ENCODE measurements at regions not wholly inside any gene's neighbourhood (a gene's known extent, or its start where the extent isn't known, plus 50 kb on each side); places are given as distances from the start of the nearest gene placed in this dataset.

GRCh38 chr14:97248973-97249372 lies 451.8 kb downstream of the VRK1 start:
- WGBS (ENCODE audit: low lambda C conversion rate): 0% methylated on average over 5 of the region's 5 CpGs

GRCh38 chr14:97250931-97251330 lies 453.7 kb downstream of the VRK1 start:
- Histone ChIP-seq H3K4me2 (no peak overlapping the region), H3F3A (replicated peaks; ENCODE audit: insufficient read depth) (no peaks in the 10 kb centered on the region), H3K27me3 (ENCODE audit: insufficient read depth) (peaks cover 9% of the 10 kb centered on the region; the same call in 1 of the 2 replicates), H2AFZ (ENCODE audit: low read depth) (no peak overlapping the region), H3K9ac (no peak overlapping the region), H3K27ac (ENCODE audit: low read depth in 2 of 2, low read length in 1 of 2) (no peak overlapping the region), H3K4me3 (ENCODE audit: low read depth in 2 of 2, low read length in 1 of 2) (no peak overlapping the region), H3K9me3 (no peaks in the 10 kb centered on the region), H3K9me2 (no peaks in the 10 kb centered on the region), H3K79me2 (ENCODE audit: insufficient read depth) (no peaks in the 10 kb centered on the region), H3K4me1 (ENCODE audit: control insufficient read depth in 1 of 2, insufficient read depth in 2 of 2, low read depth in 1 of 2, low read length in 1 of 2) (no peaks in the 10 kb centered on the region), H4K20me1 (ENCODE audit: insufficient read depth) (no peaks in the 10 kb centered on the region), H3K36me3 (replicated peaks in 1 of 2; ENCODE audit: control insufficient read depth in 1 of 2, insufficient read depth in 2 of 2, low read length in 1 of 2) (no peaks in the 10 kb centered on the region)
- 3% methylated on average over 5 of the region's 5 CpGs for WGBS (ENCODE audit: low lambda C conversion rate)
- POLR2A ChIA-PET: no interaction called here
- TF ChIP-seq FOXJ3 (CRISPR knock-in tag; IDR thresholded peaks at IDR 0.05) (no peak), TCF12 (IDR thresholded peaks at IDR 0.05) (no peak)
- no peak for DNase-seq
- CTCF ChIA-PET: interaction anchor here (0.9 to 1.4 kb wide), 2 partner anchors 13 to 15 kb away, joined by 3 to 4 read pairs; no protein-coding TSS in a partner anchor

More at GRCh38 chr14:97248973-97249372, 451.8 kb downstream of the VRK1 start:
- no peaks in the 10 kb centered on the region for H3K36me3 ChIP-seq (replicated peaks in 1 of 2; ENCODE audit: control insufficient read depth in 1 of 2, insufficient read depth in 2 of 2, low read length in 1 of 2)
- no peaks in the 10 kb centered on the region for H3K9me3 ChIP-seq
- TF ChIP-seq USF1 (IDR thresholded peaks at IDR 0.05; ENCODE audit: borderline replicate concordance, low read depth): no peak
- no peak for TF ChIP-seq YY1 (IDR thresholded peaks at IDR 0.05; ENCODE audit: low read depth)
- TF ChIP-seq MEF2A (IDR thresholded peaks at IDR 0.05; ENCODE audit: borderline replicate concordance, low read depth): no peak
- POLR2A ChIA-PET: no interaction called here
- H3K27me3 ChIP-seq (ENCODE audit: insufficient read depth): peaks cover 9% of the 10 kb centered on the region; the same call in 1 of the 2 replicates
- H3K4me1 ChIP-seq (ENCODE audit: control insufficient read depth in 1 of 2, insufficient read depth in 2 of 2, low read depth in 1 of 2, low read length in 1 of 2): no peaks in the 10 kb centered on the region
- no peak overlapping the region for H2AFZ ChIP-seq (ENCODE audit: low read depth)
- H3K4me3 ChIP-seq (ENCODE audit: low read depth in 2 of 2, low read length in 1 of 2): no peak overlapping the region
- H3K4me2 ChIP-seq: no peak overlapping the region
- H3K9me2 ChIP-seq: no peaks in the 10 kb centered on the region
- H3K27ac ChIP-seq (ENCODE audit: low read depth in 2 of 2, low read length in 1 of 2): no peak overlapping the region
- no peaks in the 10 kb centered on the region for H3F3A ChIP-seq (replicated peaks; ENCODE audit: insufficient read depth)
- no peaks in the 10 kb centered on the region for H4K20me1 ChIP-seq (ENCODE audit: insufficient read depth)
- no peaks in the 10 kb centered on the region for H3K79me2 ChIP-seq (ENCODE audit: insufficient read depth)
- CTCF ChIA-PET: no interaction called here
- no peak overlapping the region for H3K9ac ChIP-seq
- no peak for DNase-seq

- peaks cover 5% of the 10 kb centered on the region; the same call in 1 of the 2 replicates for H3K27me3 ChIP-seq (ENCODE audit: insufficient read depth)
- DNase-seq: no peak
- no peak overlapping the region for H3K4me3 ChIP-seq (ENCODE audit: low read depth in 2 of 2, low read length in 1 of 2)
- H3K4me1 ChIP-seq (ENCODE audit: control insufficient read depth in 1 of 2, insufficient read depth in 2 of 2, low read depth in 1 of 2, low read length in 1 of 2): no peaks in the 10 kb centered on the region
- 2% methylated on average over 9 of the region's 9 CpGs for WGBS (ENCODE audit: low lambda C conversion rate)
- H4K20me1 ChIP-seq (ENCODE audit: insufficient read depth): no peaks in the 10 kb centered on the region
- ChIA-PET CTCF (interaction anchor here (1.4 kb wide), 1 partner anchor 15 kb away, joined by 3 read pairs; no protein-coding TSS in a partner anchor), POLR2A (no interaction called here)
- H3K9ac ChIP-seq: no peak overlapping the region
- no peaks in the 10 kb centered on the region for H3K9me2 ChIP-seq
- no peak overlapping the region for H2AFZ ChIP-seq (ENCODE audit: low read depth)
- H3K4me2 ChIP-seq: no peak overlapping the region
- H3K79me2 ChIP-seq (ENCODE audit: insufficient read depth): no peaks in the 10 kb centered on the region
- H3K9me3 ChIP-seq: no peaks in the 10 kb centered on the region
- H3K27ac ChIP-seq (ENCODE audit: low read depth in 2 of 2, low read length in 1 of 2): no peak overlapping the region
- no peaks in the 10 kb centered on the region for H3F3A ChIP-seq (replicated peaks; ENCODE audit: insufficient read depth)
- H3K36me3 ChIP-seq (replicated peaks in 1 of 2; ENCODE audit: control insufficient read depth in 1 of 2, insufficient read depth in 2 of 2, low read length in 1 of 2): no peaks in the 10 kb centered on the region
- TF ChIP-seq FOSL2 (IDR thresholded peaks at IDR 0.05; ENCODE audit: borderline replicate concordance, low read depth) (no peak), RCOR1 (IDR thresholded peaks at IDR 0.05; ENCODE audit: low read length) (no peak), TAF1 (IDR thresholded peaks at IDR 0.05; ENCODE audit: borderline replicate concordance, low read depth, low read length) (no peak), ELF1 (IDR thresholded peaks at IDR 0.05) (no peak), MXI1 (IDR thresholded peaks at IDR 0.05; ENCODE audit: low read depth, low read length) (no peak), RXRA (IDR thresholded peaks at IDR 0.05; ENCODE audit: borderline replicate concordance, low read depth) (no peak), TEAD4 (IDR thresholded peaks at IDR 0.05; ENCODE audit: borderline replicate concordance, insufficient read depth) (no peak), EZH2phosphoT487 (IDR thresholded peaks at IDR 0.05; ENCODE audit: borderline replicate concordance, low read depth) (no peak), IRF3 (IDR thresholded peaks at IDR 0.05; ENCODE audit: low read depth, low read length) (no peak), USF1 (IDR thresholded peaks at IDR 0.05; ENCODE audit: borderline replicate concordance, low read depth) (no peak), FOXM1 (IDR thresholded peaks at IDR 0.05; ENCODE audit: low read depth) (no peak), CTCF (IDR thresholded peaks at IDR 0.05) (no peak), NFIC (IDR thresholded peaks at IDR 0.05; ENCODE audit: borderline replicate concordance) (no peak)
Observed at GRCh38 chr14:97251491-97252155, 454.4 kb downstream of the VRK1 start.

Measured in SK-N-SH (cell line).